ENCODE measurements at regions not wholly inside any gene's neighbourhood (a gene's known extent, or its start where the extent isn't known, plus 50 kb on each side); places are given as distances from the start of the nearest gene placed in this dataset.

GRCh38 chr4:97493815-97494518 is 649.3 kb downstream of the STPG2 start:
- intact Hi-C loops (cut with DNase I) = no loop called here
- Histone ChIP-seq H3K27me3 (no peaks in the 10 kb centered on the region), H3K36me3 (replicated peaks in 1 of 2; ENCODE audit: insufficient read depth in 1 of 2, low read depth in 2 of 2) (no peaks in the 10 kb centered on the region), H3K27ac (no peak overlapping the region), H3K4me1 (no peaks in the 10 kb centered on the region), H3K4me3 (no peak overlapping the region), H3K9me3 (no peaks in the 10 kb centered on the region)
- WGBS, 2 donors = 6 to 14% methylated on average over 1 of the region's 1 CpG
- no peak for ATAC-seq
- TF ChIP-seq, protein P1, sequence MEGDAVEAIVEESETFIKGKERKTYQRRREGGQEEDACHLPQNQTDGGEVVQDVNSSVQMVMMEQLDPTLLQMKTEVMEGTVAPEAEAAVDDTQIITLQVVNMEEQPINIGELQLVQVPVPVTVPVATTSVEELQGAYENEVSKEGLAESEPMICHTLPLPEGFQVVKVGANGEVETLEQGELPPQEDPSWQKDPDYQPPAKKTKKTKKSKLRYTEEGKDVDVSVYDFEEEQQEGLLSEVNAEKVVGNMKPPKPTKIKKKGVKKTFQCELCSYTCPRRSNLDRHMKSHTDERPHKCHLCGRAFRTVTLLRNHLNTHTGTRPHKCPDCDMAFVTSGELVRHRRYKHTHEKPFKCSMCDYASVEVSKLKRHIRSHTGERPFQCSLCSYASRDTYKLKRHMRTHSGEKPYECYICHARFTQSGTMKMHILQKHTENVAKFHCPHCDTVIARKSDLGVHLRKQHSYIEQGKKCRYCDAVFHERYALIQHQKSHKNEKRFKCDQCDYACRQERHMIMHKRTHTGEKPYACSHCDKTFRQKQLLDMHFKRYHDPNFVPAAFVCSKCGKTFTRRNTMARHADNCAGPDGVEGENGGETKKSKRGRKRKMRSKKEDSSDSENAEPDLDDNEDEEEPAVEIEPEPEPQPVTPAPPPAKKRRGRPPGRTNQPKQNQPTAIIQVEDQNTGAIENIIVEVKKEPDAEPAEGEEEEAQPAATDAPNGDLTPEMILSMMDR (IDR thresholded peaks at IDR 0.05) = no peak
- no peak for DNase-seq

GRCh38 chr4:97496298-97496873 is 646.9 kb downstream of the STPG2 start:
- Histone ChIP-seq H3K4me1 (no peaks in the 10 kb centered on the region), H3K4me3 (no peak overlapping the region), H3K9me3 (no peaks in the 10 kb centered on the region), H3K27me3 (no peaks in the 10 kb centered on the region), H3K36me3 (replicated peaks in 1 of 2; ENCODE audit: insufficient read depth in 1 of 2, low read depth in 2 of 2) (no peaks in the 10 kb centered on the region), H3K27ac (peak overlapping the region in 2 of 4 donors; percentile 6 to 32)
- WGBS, 2 donors = 13 to 18% methylated on average over 3 of the region's 3 CpGs
- DNase-seq (no peak), ATAC-seq (peak; percentile 88)
- intact Hi-C loops (cut with DNase I) = no loop called here
- no peak for TF ChIP-seq POLR2A (IDR thresholded peaks at IDR 0.05)
- TF ChIP-seq, protein P1 (IDR thresholded peaks at IDR 0.05) = no peak

DNA sequence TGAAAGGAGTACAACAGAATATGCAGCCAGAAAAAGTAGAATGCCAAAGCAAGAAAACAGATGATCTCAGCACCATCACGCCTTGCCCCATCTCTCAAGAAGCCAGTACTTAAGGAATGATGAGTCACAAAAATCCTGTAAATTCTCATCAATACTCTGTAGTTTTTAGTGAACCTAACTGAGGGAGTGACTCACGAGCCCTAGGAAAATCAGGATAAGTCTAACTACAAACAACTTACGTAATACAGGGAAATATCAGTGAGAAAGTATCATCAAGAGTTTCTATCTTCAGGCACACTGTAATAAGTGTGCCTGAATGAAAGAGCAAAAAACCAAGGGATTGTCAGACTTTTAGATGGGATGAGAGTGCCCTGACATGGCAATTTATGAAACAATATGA is 644.4 kb downstream of the STPG2 start:
- no peak for DNase-seq
- no peak for TF ChIP-seq POLR2A (IDR thresholded peaks at IDR 0.05)
- TF ChIP-seq, protein P1 (IDR thresholded peaks at IDR 0.05) = no peak
- Histone ChIP-seq H3K4me3 (no peak overlapping the region), H3K36me3 (replicated peaks in 1 of 2; ENCODE audit: insufficient read depth in 1 of 2, low read depth in 2 of 2) (no peaks in the 10 kb centered on the region), H3K27ac (no peak overlapping the region), H3K4me1 (no peaks in the 10 kb centered on the region), H3K9me3 (no peaks in the 10 kb centered on the region), H3K27me3 (no peaks in the 10 kb centered on the region)
- 79 to 83% methylated on average over 3 of the region's 3 CpGs for WGBS, 2 donors
- intact Hi-C loops (cut with DNase I) = no loop called here
- ATAC-seq = no peak

- intact Hi-C loops (cut with DNase I) = no loop called here
- DNase-seq (no peak), ATAC-seq (no peak)
- 78 to 84% methylated on average over 2 of the region's 2 CpGs for WGBS, 2 donors
- H3K36me3 ChIP-seq (replicated peaks in 1 of 2; ENCODE audit: insufficient read depth in 1 of 2, low read depth in 2 of 2) = no peaks in the 10 kb centered on the region
- no peaks in the 10 kb centered on the region for H3K9me3 ChIP-seq
- H3K4me3 ChIP-seq = no peak overlapping the region
- no peak overlapping the region for H3K27ac ChIP-seq
- no peak for TF ChIP-seq POLR2A (IDR thresholded peaks at IDR 0.05)
- TF ChIP-seq, protein P1 (IDR thresholded peaks at IDR 0.05) = no peak
- no peaks in the 10 kb centered on the region for H3K4me1 ChIP-seq
- no peaks in the 10 kb centered on the region for H3K27me3 ChIP-seq
These were observed 642.9 kb downstream of the STPG2 start for GRCh38 chr4:97500423-97500822.

DNA sequence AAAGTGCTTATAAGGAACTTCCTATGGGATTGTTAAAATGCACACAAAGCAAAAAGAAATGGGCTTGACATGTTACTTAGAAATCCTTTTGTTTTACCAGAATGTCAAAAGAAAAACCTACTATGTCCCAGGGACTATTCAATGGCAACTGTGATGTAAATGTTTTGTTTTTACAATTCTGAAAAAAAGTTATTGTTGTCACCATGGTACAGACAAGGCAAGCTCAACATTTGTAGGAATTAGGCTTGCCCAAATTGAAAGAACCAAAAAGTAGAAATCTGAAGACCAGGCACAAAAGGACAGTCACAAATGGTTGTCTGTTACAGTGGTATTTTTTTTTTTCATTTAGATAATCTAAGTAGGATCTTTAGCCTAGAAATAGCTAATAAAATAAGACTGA is 638.6 kb downstream of the STPG2 start:
- TF ChIP-seq, protein P1 (IDR thresholded peaks at IDR 0.05) = no peak
- no peak for TF ChIP-seq POLR2A (IDR thresholded peaks at IDR 0.05)
- Histone ChIP-seq H3K27ac (no peak overlapping the region), H3K27me3 (no peaks in the 10 kb centered on the region), H3K4me1 (no peaks in the 10 kb centered on the region), H3K36me3 (replicated peaks in 1 of 2; ENCODE audit: insufficient read depth in 1 of 2, low read depth in 2 of 2) (no peaks in the 10 kb centered on the region), H3K4me3 (no peak overlapping the region), H3K9me3 (no peaks in the 10 kb centered on the region)
- ATAC-seq = no peak
- intact Hi-C loops (cut with DNase I) = no loop called here
- DNase-seq = no peak

Data from body of pancreas (tissue), 4 donors.